NCI-H345 treated with DMSO at 0.1 percent for 48 hours (cell line): ENCODE measurements at regions not wholly inside any gene's neighbourhood (a gene's known extent, or its start where the extent isn't known, plus 50 kb on each side); places are given as distances from the start of the nearest gene placed in this dataset.
"Not testable (repeated sequence)": the region's sequence is repeated elsewhere in the genome, so short reads cannot be mapped to it uniquely, and the experiment has no call there.

Source experiments
- DNase-seq: peaks from one replicate; lab custom pipeline; 2025; ENCODE audit not compliant: unreplicated experiment; lab: John Stamatoyannopoulos, UW

GRCh38 chr6:118719351-118720124 lies 68.1 kb upstream of the CEP85L start:
- no peak for DNase-seq

- DNase-seq = no peak
Observed at GRCh38 chr6:118718903-118719302, 67.5 kb upstream of the CEP85L start.

- DNase-seq = no peak
Observed at GRCh38 chr6:118718297-118718696, 66.9 kb upstream of the CEP85L start.

- no peak for DNase-seq
Observed at GRCh38 chr6:118717106-118717505, 65.7 kb upstream of the CEP85L start.

GRCh38 chr6:118715907-118716306 lies 64.5 kb upstream of the CEP85L start:
- not testable (repeated sequence) for DNase-seq

- DNase-seq = no peak
Observed at GRCh38 chr6:118715376-118715775, 64.0 kb upstream of the CEP85L start.

GRCh38 chr6:118714756-118715155 lies 63.4 kb upstream of the CEP85L start:
- DNase-seq = no peak

GRCh38 chr6:118712969-118713368 lies 61.6 kb upstream of the CEP85L start:
- DNase-seq = no peak

- DNase-seq = no peak
Observed at GRCh38 chr6:118710616-118711015, 59.2 kb upstream of the CEP85L start.

GRCh38 chr6:118709859-118710350 lies 58.5 kb upstream of the CEP85L start:
- DNase-seq = no peak

GRCh38 chr6:118708744-118709143 lies 57.4 kb upstream of the CEP85L start:
- no peak for DNase-seq

GRCh38 chr6:118708055-118708454 lies 56.7 kb upstream of the CEP85L start:
- DNase-seq = no peak

GRCh38 chr6:118706702-118707101 lies 55.3 kb upstream of the CEP85L start:
- no peak for DNase-seq

- no peak for DNase-seq
Observed at GRCh38 chr6:118705544-118706491, 54.4 kb upstream of the CEP85L start.

GRCh38 chr6:118704915-118705314 lies 53.5 kb upstream of the CEP85L start:
- DNase-seq = no peak

- not testable (repeated sequence) for DNase-seq
Observed at GRCh38 chr6:118701260-118701659, 49.9 kb upstream of the CEP85L start.
